ENCODE measurements at regions not wholly inside any gene's neighbourhood (a gene's known extent, or its start where the extent isn't known, plus 50 kb on each side); places are given as distances from the start of the nearest gene placed in this dataset.
A peak's percentile ranks its signal among the peaks of the same experiment; 100 is the strongest.

DNA sequence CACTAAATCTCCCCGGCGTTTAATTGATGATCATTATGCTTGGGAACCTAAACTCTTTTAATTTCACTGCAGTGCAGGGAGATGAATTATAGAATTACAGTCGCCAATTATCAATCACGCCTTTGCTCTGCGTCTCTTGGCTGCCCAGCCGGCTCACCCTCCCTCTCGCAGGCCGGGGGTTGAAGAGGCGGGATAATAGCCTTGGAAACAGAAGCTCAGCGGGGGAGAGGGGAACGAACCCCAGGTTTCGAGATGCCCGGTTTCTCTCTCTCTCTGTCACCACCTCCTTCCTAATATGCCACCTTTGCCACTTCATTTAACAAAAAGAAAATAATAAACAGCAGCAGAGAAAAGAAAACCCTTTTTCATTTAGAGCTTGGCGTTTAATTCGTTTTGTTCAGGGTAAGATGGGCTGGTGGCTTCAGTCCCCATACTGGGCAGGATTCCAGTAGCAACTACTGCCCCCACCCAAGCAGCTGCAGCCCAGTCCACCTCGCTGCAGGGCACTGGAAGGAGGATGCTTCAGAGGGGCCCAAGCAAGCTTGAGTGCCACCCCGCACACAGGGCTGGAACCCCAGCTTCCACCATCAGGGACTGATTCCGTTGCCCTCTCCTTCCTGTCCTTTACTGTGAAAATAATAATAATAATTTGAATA lies 271.7 kb downstream of the BUD13 start:
- DNase-seq, result no peak
- H3K4me3 ChIP-seq, result no peak overlapping the region
- intact Hi-C loops (cut with DNase I; ENCODE audit: low total_unique reads), result no loop called here
- WGBS, 2 donors, result 15 to 26% methylated on average over 18 of the region's 18 CpGs
- no peaks in the 10 kb centered on the region for H3K27me3 ChIP-seq
- H3K27ac ChIP-seq, result no peak overlapping the region
- H3K4me1 ChIP-seq, result peaks cover 4% of the 10 kb centered on the region
- H3K36me3 ChIP-seq (ENCODE audit: low read depth, missing control alignments), result no peaks in the 10 kb centered on the region
- H3K9me3 ChIP-seq, result no peaks in the 10 kb centered on the region
- no peak for TF ChIP-seq POLR2A (IDR thresholded peaks at IDR 0.05)
- TF ChIP-seq, protein P1, sequence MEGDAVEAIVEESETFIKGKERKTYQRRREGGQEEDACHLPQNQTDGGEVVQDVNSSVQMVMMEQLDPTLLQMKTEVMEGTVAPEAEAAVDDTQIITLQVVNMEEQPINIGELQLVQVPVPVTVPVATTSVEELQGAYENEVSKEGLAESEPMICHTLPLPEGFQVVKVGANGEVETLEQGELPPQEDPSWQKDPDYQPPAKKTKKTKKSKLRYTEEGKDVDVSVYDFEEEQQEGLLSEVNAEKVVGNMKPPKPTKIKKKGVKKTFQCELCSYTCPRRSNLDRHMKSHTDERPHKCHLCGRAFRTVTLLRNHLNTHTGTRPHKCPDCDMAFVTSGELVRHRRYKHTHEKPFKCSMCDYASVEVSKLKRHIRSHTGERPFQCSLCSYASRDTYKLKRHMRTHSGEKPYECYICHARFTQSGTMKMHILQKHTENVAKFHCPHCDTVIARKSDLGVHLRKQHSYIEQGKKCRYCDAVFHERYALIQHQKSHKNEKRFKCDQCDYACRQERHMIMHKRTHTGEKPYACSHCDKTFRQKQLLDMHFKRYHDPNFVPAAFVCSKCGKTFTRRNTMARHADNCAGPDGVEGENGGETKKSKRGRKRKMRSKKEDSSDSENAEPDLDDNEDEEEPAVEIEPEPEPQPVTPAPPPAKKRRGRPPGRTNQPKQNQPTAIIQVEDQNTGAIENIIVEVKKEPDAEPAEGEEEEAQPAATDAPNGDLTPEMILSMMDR (IDR thresholded peaks at IDR 0.05), result no peak

DNA sequence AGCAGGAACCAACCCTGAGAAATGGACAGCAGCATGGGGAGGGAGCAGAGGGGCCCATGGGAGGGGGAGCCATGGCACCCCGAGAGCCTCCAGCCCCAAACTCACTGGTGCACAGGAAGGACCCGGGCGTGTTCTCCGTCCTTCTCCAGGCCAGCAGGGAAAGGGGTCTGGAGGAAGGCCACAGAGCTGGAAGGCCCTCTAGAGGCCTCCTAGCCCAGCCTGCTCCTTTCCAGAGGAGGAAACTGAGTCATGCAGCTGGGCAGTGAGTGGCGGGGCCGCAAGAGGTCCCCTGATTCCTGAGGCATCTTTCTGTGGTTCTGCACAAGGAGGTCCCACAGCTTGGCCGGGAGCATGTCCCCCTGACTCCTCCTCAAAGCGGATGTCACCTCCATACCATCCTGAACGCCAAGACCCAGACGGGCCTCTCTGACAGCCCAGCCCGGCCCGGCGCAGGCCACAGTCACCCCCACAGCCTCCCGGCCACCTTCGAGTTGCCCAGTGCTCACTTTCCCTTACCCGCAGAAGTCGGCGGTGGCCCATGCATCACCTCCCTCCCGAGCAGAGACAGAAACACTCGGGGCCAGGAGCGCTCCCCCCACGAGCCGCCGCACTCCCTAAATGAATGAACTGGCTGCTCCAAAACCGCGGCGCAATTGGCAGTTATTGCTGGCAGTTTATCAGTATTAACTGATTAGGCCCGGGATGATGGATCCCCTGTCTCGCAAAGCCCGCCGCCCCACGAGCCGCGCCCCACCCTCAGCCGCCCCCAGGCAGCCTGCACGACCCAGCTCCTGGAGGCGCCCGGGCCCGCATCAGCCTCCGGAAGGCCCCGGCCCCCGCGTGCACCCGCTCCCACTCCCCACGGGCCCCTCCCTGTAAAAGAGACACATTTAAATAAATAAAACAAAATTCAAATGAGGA lies 272.5 kb downstream of the BUD13 start:
- H3K4me3 ChIP-seq, result no peak overlapping the region
- no peaks in the 10 kb centered on the region for H3K27me3 ChIP-seq
- intact Hi-C loops (cut with DNase I; ENCODE audit: low total_unique reads), result no loop called here
- peaks cover 4% of the 10 kb centered on the region for H3K4me1 ChIP-seq
- H3K9me3 ChIP-seq, result no peaks in the 10 kb centered on the region
- H3K27ac ChIP-seq, result no peak overlapping the region
- H3K36me3 ChIP-seq (ENCODE audit: low read depth, missing control alignments), result no peaks in the 10 kb centered on the region
- no peak for DNase-seq
- 12 to 16% methylated on average over 25 to 45 of the region's 45 CpGs for WGBS, 2 donors
- TF ChIP-seq POLR2A (IDR thresholded peaks at IDR 0.05), result no peak
- TF ChIP-seq, protein P1 (IDR thresholded peaks at IDR 0.05), result no peak

DNA sequence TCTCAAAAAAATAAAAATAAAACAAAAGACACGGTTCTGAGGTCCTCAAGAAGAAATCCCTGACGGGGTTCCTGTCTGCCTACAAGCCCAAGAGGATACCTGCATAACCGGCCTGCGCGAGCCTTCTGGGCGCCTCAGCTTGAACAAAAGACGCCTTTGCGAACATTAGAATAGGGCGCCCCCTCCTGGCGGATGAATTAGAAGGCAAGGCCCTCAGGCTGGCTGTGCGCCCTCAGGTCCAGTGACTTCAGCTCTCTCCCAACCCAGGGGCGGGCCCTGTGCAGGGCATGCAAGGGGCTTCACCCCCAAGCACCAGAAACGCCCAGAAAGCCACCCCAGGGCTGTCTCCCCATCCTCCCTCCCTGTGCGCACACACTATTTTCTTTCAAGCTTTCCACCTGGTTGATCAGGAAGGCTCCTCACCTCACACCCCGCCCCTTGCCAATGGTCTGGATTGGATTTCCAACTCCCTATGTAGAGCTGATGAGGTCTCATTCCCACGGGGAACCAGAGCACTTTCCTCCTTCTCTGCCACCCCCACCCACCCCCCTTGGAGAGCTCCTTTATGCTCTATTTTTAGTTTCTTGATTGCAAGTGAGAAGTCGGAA lies 273.3 kb downstream of the BUD13 start:
- peak; percentile 96 for DNase-seq
- Histone ChIP-seq H3K4me3 (no peak overlapping the region), H3K27me3 (no peaks in the 10 kb centered on the region), H3K27ac (no peak overlapping the region), H3K9me3 (no peaks in the 10 kb centered on the region), H3K4me1 (peaks cover 4% of the 10 kb centered on the region), H3K36me3 (ENCODE audit: low read depth, missing control alignments) (no peaks in the 10 kb centered on the region)
- no peak for TF ChIP-seq POLR2A (IDR thresholded peaks at IDR 0.05)
- TF ChIP-seq, protein P1 (IDR thresholded peaks at IDR 0.05), result peak; percentile 51 to 77 (median 59)
- WGBS, 2 donors, result 13 to 24% methylated on average over 15 to 17 of the region's 17 CpGs
- intact Hi-C loops (cut with DNase I; ENCODE audit: low total_unique reads), result no loop called here

DNA sequence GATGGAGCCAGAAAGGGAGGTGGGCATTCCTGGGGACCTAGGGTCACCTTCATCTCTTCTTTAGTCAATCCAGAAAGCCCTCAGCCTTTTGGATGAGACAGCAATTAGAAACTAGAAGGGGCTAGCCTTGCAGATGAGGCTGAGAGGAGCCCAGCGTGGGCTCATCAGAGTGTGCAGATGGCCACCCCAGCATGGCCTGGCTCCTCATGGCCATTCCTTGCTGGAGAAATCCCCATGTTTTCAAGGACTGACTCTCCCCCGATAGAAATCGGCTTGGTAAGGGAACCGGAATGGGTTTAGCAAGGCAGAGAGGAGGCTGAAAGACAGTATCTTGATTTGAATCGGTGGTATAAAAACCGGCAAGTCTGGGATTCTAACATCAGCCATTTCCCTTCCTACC lies 274.6 kb downstream of the BUD13 start:
- Histone ChIP-seq H3K9me3 (no peaks in the 10 kb centered on the region), H3K27me3 (no peaks in the 10 kb centered on the region), H3K27ac (no peak overlapping the region), H3K36me3 (ENCODE audit: low read depth, missing control alignments) (no peaks in the 10 kb centered on the region), H3K4me3 (no peak overlapping the region), H3K4me1 (peaks cover 4% of the 10 kb centered on the region)
- WGBS, 2 donors, result 78% methylated on average over 6 of the region's 6 CpGs
- TF ChIP-seq, protein P1 (IDR thresholded peaks at IDR 0.05), result no peak
- TF ChIP-seq POLR2A (IDR thresholded peaks at IDR 0.05), result no peak
- intact Hi-C loops (cut with DNase I; ENCODE audit: low total_unique reads), result no loop called here
- DNase-seq, result no peak
